CD4-positive, CD25-positive, alpha-beta regulatory T cell (primary cell): ENCODE measurements at regions not wholly inside any gene's neighbourhood (a gene's known extent, or its start where the extent isn't known, plus 50 kb on each side); places are given as distances from the start of the nearest gene placed in this dataset.
A peak's percentile ranks its signal among the peaks of the same experiment; 100 is the strongest.

ENCODE experiments used
- ATAC-seq, 2 donors: fragments of 150-1000 bp; cut with Tn5 transposase; one replicate each; pipeline ENCODE4 v1.10.0; 2021; ENCODE audit warnings: low read depth in 2 of 2, moderate number of reproducible peaks in 2 of 2, moderate library complexity in 1 of 2
- DNase-seq, 3 donors: peaks; one replicate each; pipeline versions ENCODE4 v3.0.0 to v3.0.0-alpha.2; 2012 to 2022; ENCODE audit warnings: mixed read lengths in 1 of 3
- H3K27ac ChIP-seq: one replicate; pipeline ENCODE4 v1.7.0; 2013; ENCODE audit warnings: mild to moderate bottlenecking, low read length; ENCODE audit not compliant: insufficient read depth, poor library complexity, severe bottlenecking
- H3K27me3 ChIP-seq: one replicate; pipeline ENCODE4 v1.7.0; 2013; ENCODE audit warnings: low read length; ENCODE audit not compliant: control insufficient read depth, insufficient read depth
- H3K36me3 ChIP-seq: one replicate; pipeline ENCODE4 v1.7.0; 2013; ENCODE audit warnings: mild to moderate bottlenecking, low read length, moderate library complexity; ENCODE audit not compliant: control insufficient read depth, insufficient read depth
- H3K4me1 ChIP-seq: 2 replicates; pipeline ENCODE4 v1.7.0; 2013; ENCODE audit warnings: mild to moderate bottlenecking, low read length; ENCODE audit not compliant: insufficient read depth, control insufficient read depth, poor library complexity, severe bottlenecking
- H3K4me3 ChIP-seq: one replicate; pipeline ENCODE4 v1.7.0; 2013; ENCODE audit warnings: low read depth, mild to moderate bottlenecking, low read length, moderate library complexity
- H3K9me3 ChIP-seq, 2 experiments: 1 replicate in 1 of 2; 2 replicates in 1 of 2; pipeline ENCODE4 v1.7.0; 2013; ENCODE audit warnings: low read length in 2 of 2, mild to moderate bottlenecking in 1 of 2, moderate library complexity in 1 of 2; ENCODE audit not compliant: control insufficient read depth in 2 of 2
- H3K27ac Mint-ChIP-seq, 3 donors: one replicate each; pipeline ENCODE4 v1.8.0; 2020 to 2022; ENCODE audit warnings: mild to moderate bottlenecking in 3 of 3, mixed read lengths in 3 of 3, moderate library complexity in 2 of 3
- H3K27me3 Mint-ChIP-seq: one replicate; pipeline ENCODE4 v1.8.0; 2022; ENCODE audit warnings: mild to moderate bottlenecking, mixed read lengths
- H3K36me3 Mint-ChIP-seq: one replicate; pipeline ENCODE4 v1.8.0; 2020; ENCODE audit warnings: mixed read lengths
- H3K4me1 Mint-ChIP-seq, 4 donors: one replicate each; pipeline ENCODE4 v1.8.0; 2020 to 2022; ENCODE audit warnings: mixed read lengths in 4 of 4, mild to moderate bottlenecking in 1 of 4
- H3K4me3 Mint-ChIP-seq, 4 donors: one replicate each; pipeline ENCODE4 v1.8.0; 2020 to 2022; ENCODE audit warnings: mild to moderate bottlenecking in 4 of 4, mixed read lengths in 4 of 4, moderate library complexity in 3 of 4
- H3K9me3 Mint-ChIP-seq, 7 donors: one replicate each; pipeline ENCODE4 v1.8.0; 2020 to 2022; ENCODE audit warnings: mixed read lengths in 7 of 7, mild to moderate bottlenecking in 3 of 7, moderate library complexity in 2 of 7

- Mint-ChIP-seq H3K4me1 (no peaks in the 10 kb centered on the region), H3K27me3 (no peaks in the 10 kb centered on the region), H3K27ac (no peak overlapping the region), H3K36me3 (no peaks in the 10 kb centered on the region), H3K4me3 (peak overlapping the region in 1 of 4 donors; percentile 28), H3K9me3 (peaks cover 9 to 26% (median 10%) of the 10 kb centered on the region in 7 donors)
- no peaks in the 10 kb centered on the region for H3K4me1 ChIP-seq
- no peaks in the 10 kb centered on the region for H3K36me3 ChIP-seq
- no peak overlapping the region for H3K27ac ChIP-seq
- H3K4me3 ChIP-seq = no peak overlapping the region
- H3K27me3 ChIP-seq = no peaks in the 10 kb centered on the region
- DNase-seq (no peak), ATAC-seq (no peak)
- H3K9me3 ChIP-seq = peaks cover 4 to 8% of the 10 kb centered on the region in 2 experiments
Observed at GRCh38 chr16:64092271-64092670, 1029.6 kb downstream of the CDH11 start.

- ATAC-seq = no peak
- Histone ChIP-seq H3K27me3 (no peaks in the 10 kb centered on the region), H3K4me1 (no peaks in the 10 kb centered on the region), H3K36me3 (no peaks in the 10 kb centered on the region), H3K9me3 (peaks cover 3 to 8% of the 10 kb centered on the region in 2 experiments), H3K4me3 (no peak overlapping the region), H3K27ac (no peak overlapping the region)
- Mint-ChIP-seq H3K9me3 (peaks cover 8 to 35% (median 12%) of the 10 kb centered on the region in 7 donors), H3K4me1 (no peaks in the 10 kb centered on the region), H3K27me3 (no peaks in the 10 kb centered on the region), H3K4me3 (no peak overlapping the region), H3K36me3 (no peaks in the 10 kb centered on the region), H3K27ac (no peak overlapping the region)
- DNase-seq = no peak
Observed at GRCh38 chr16:64090327-64090726, 1031.5 kb downstream of the CDH11 start.

GRCh38 chr16:64089697-64090096 lies 1032.2 kb downstream of the CDH11 start:
- ATAC-seq (no peak), DNase-seq (no peak)
- Histone ChIP-seq H3K4me3 (no peak overlapping the region), H3K4me1 (no peaks in the 10 kb centered on the region), H3K9me3 (peaks cover 5 to 8% of the 10 kb centered on the region in 2 experiments), H3K27me3 (no peaks in the 10 kb centered on the region), H3K36me3 (no peaks in the 10 kb centered on the region), H3K27ac (no peak overlapping the region)
- Mint-ChIP-seq H3K36me3 (no peaks in the 10 kb centered on the region), H3K4me1 (no peaks in the 10 kb centered on the region), H3K27ac (no peak overlapping the region), H3K27me3 (no peaks in the 10 kb centered on the region), H3K9me3 (peaks cover 5 to 30% (median 12%) of the 10 kb centered on the region in 7 donors), H3K4me3 (no peak overlapping the region)

GRCh38 chr16:64088838-64089237 lies 1033.0 kb downstream of the CDH11 start:
- H3K27me3 Mint-ChIP-seq = no peaks in the 10 kb centered on the region
- Histone ChIP-seq H3K27me3 (no peaks in the 10 kb centered on the region), H3K27ac (no peak overlapping the region), H3K4me1 (no peaks in the 10 kb centered on the region), H3K4me3 (no peak overlapping the region), H3K36me3 (no peaks in the 10 kb centered on the region), H3K9me3 (peaks cover 6 to 9% of the 10 kb centered on the region in 2 experiments)
- H3K27ac Mint-ChIP-seq = no peak overlapping the region
- H3K4me3 Mint-ChIP-seq = no peak overlapping the region
- ATAC-seq (no peak), DNase-seq (no peak)
- peaks cover 5 to 22% (median 12%) of the 10 kb centered on the region in 7 donors for H3K9me3 Mint-ChIP-seq
- no peaks in the 10 kb centered on the region for H3K36me3 Mint-ChIP-seq
- no peaks in the 10 kb centered on the region for H3K4me1 Mint-ChIP-seq

- no peak overlapping the region for H3K27ac Mint-ChIP-seq
- H3K4me3 ChIP-seq = no peak overlapping the region
Observed at GRCh38 chr16:64085296-64085695, 1036.6 kb downstream of the CDH11 start.

GRCh38 chr16:64084706-64085105 lies 1037.2 kb downstream of the CDH11 start:
- H3K36me3 ChIP-seq = no peaks in the 10 kb centered on the region
- DNase-seq (no peak), ATAC-seq (no peak)
- no peak overlapping the region for H3K4me3 ChIP-seq
- peaks cover 2 to 24% (median 10%) of the 10 kb centered on the region in 7 donors for H3K9me3 Mint-ChIP-seq
- H3K9me3 ChIP-seq = peaks cover 8 to 9% of the 10 kb centered on the region in 2 experiments
- no peaks in the 10 kb centered on the region for H3K27me3 ChIP-seq
- no peak overlapping the region for H3K27ac ChIP-seq
- H3K27me3 Mint-ChIP-seq = no peaks in the 10 kb centered on the region
- no peaks in the 10 kb centered on the region for H3K36me3 Mint-ChIP-seq
- H3K4me1 ChIP-seq = no peaks in the 10 kb centered on the region
- H3K4me1 Mint-ChIP-seq = no peaks in the 10 kb centered on the region
- H3K4me3 Mint-ChIP-seq = no peak overlapping the region
- no peak overlapping the region for H3K27ac Mint-ChIP-seq

More at GRCh38 chr16:64085296-64085695, 1036.6 kb downstream of the CDH11 start:
- no peaks in the 10 kb centered on the region for H3K4me1 ChIP-seq
- no peak for ATAC-seq
- no peaks in the 10 kb centered on the region for H3K36me3 ChIP-seq
- Mint-ChIP-seq H3K4me3 (no peak overlapping the region), H3K9me3 (peaks cover 2 to 24% (median 10%) of the 10 kb centered on the region in 7 donors), H3K4me1 (no peaks in the 10 kb centered on the region), H3K36me3 (no peaks in the 10 kb centered on the region), H3K27me3 (no peaks in the 10 kb centered on the region)
- DNase-seq = no peak
- H3K9me3 ChIP-seq = peaks cover 8 to 9% of the 10 kb centered on the region in 2 experiments
- H3K27ac ChIP-seq = no peak overlapping the region
- H3K27me3 ChIP-seq = no peaks in the 10 kb centered on the region

GRCh38 chr16:64083428-64084129 lies 1038.3 kb downstream of the CDH11 start:
- no peaks in the 10 kb centered on the region for H3K36me3 Mint-ChIP-seq
- H3K4me1 Mint-ChIP-seq = no peaks in the 10 kb centered on the region
- H3K27me3 ChIP-seq = no peaks in the 10 kb centered on the region
- no peaks in the 10 kb centered on the region for H3K27me3 Mint-ChIP-seq
- ATAC-seq (no peak), DNase-seq (no peak)
- peaks cover 6 to 13% of the 10 kb centered on the region in 2 experiments for H3K9me3 ChIP-seq
- H3K9me3 Mint-ChIP-seq = peaks cover under 1 to 27% (median 10%) of the 10 kb centered on the region in 7 donors
- H3K27ac ChIP-seq = no peak overlapping the region
- H3K4me3 ChIP-seq = no peak overlapping the region
- no peak overlapping the region for H3K27ac Mint-ChIP-seq
- H3K4me1 ChIP-seq = no peaks in the 10 kb centered on the region
- no peak overlapping the region for H3K4me3 Mint-ChIP-seq
- no peaks in the 10 kb centered on the region for H3K36me3 ChIP-seq

GRCh38 chr16:64077242-64077641 lies 1044.6 kb downstream of the CDH11 start:
- DNase-seq (no peak), ATAC-seq (no peak)
- H3K27ac Mint-ChIP-seq = no peak overlapping the region
- H3K9me3 Mint-ChIP-seq = peaks cover 0 to 31% (median 7%) of the 10 kb centered on the region in 7 donors
- H3K4me3 Mint-ChIP-seq = no peak overlapping the region
- Histone ChIP-seq H3K27me3 (no peaks in the 10 kb centered on the region), H3K27ac (no peak overlapping the region), H3K4me3 (no peak overlapping the region), H3K9me3 (peaks cover 6 to 24% of the 10 kb centered on the region in 2 experiments), H3K4me1 (no peaks in the 10 kb centered on the region), H3K36me3 (no peaks in the 10 kb centered on the region)
- H3K36me3 Mint-ChIP-seq = no peaks in the 10 kb centered on the region
- no peaks in the 10 kb centered on the region for H3K27me3 Mint-ChIP-seq
- H3K4me1 Mint-ChIP-seq = no peaks in the 10 kb centered on the region
